Epithelial cell of proximal tubule (primary cell): ENCODE measurements at regions not wholly inside any gene's neighbourhood (a gene's known extent, or its start where the extent isn't known, plus 50 kb on each side); places are given as distances from the start of the nearest gene placed in this dataset.

ENCODE experiments used
- DNase-seq: peaks from one replicate; pipeline ENCODE4 v3.0.0-alpha.2; 2011; ENCODE audit warnings: low read depth
- H3K4me3 ChIP-seq: 2 replicates; pipeline ENCODE4 v1.5.1; 2011; ENCODE audit warnings: low read depth, mild to moderate bottlenecking, low read length
- TF ChIP-seq, protein P1 (sequence below): conservative IDR thresholded peaks from 2 replicates; pipeline ENCODE4 v1.5.1; 2012; ENCODE audit warnings: low read depth, mild to moderate bottlenecking, low read length

GRCh38 chr3:28134198-28134597, 107.2 kb upstream of the CMC1 start:
- H3K4me3 ChIP-seq = no peak overlapping the region
- no peak for DNase-seq
- TF ChIP-seq, protein P1, sequence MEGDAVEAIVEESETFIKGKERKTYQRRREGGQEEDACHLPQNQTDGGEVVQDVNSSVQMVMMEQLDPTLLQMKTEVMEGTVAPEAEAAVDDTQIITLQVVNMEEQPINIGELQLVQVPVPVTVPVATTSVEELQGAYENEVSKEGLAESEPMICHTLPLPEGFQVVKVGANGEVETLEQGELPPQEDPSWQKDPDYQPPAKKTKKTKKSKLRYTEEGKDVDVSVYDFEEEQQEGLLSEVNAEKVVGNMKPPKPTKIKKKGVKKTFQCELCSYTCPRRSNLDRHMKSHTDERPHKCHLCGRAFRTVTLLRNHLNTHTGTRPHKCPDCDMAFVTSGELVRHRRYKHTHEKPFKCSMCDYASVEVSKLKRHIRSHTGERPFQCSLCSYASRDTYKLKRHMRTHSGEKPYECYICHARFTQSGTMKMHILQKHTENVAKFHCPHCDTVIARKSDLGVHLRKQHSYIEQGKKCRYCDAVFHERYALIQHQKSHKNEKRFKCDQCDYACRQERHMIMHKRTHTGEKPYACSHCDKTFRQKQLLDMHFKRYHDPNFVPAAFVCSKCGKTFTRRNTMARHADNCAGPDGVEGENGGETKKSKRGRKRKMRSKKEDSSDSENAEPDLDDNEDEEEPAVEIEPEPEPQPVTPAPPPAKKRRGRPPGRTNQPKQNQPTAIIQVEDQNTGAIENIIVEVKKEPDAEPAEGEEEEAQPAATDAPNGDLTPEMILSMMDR = no peak

DNA sequence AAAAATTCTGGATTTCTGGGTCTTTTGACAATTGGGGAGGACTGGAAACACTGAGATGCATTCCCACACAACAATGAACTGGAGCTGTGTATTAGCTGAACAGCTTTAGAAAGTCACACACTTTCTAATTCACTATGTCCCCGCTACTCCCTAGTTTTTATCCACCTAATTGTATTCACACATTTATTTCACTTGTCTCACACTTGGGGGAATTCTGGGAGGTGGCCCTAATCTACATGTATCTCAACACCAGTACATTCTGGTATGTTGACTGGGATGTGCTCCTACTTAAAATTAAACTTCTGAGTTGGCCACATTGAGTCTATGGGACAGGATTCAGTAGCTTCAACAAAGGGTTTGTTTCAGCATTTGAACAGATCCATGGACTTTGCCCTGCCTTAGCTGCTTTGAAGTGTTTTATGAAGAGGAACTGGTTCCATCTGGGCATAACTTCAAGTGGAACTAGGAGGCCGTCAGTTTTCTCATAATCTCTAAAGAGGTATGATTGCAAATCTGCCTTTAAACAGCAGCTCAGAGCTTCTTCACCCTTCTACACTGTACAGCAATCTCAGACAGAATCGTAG, 106.5 kb upstream of the CMC1 start:
- no peak for DNase-seq
- TF ChIP-seq, protein P1 = no peak
- no peak overlapping the region for H3K4me3 ChIP-seq

DNA sequence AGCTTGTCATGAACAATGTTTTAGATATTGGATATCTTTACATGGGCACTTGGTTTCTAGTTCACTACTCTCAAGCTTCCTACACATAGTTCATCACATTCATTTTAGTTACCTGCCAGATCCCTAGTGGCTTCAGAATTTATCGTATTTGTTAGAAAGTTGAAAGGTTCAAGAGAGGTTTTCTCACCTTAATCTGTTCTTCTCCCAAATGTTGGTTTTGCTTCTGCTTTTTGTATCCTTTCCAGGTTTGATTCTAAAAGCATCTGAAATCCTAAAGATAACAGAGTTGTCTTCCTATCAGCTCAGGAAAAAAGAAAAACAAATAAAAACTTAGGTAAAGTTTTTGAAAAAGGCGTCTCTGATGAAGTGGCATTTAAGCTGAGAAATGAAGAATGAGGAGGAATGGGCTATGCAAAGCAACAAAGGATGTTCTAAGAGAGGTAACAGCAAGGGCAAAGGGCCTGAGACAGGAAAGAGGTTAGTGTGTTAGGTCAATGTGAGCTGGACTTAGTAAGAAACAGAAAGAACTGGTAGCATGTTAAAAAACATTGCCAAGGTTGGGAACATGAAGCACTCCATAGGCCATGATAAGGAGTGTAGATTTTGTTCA, 104.7 kb upstream of the CMC1 start:
- H3K4me3 ChIP-seq = no peak overlapping the region
- DNase-seq = no peak
- TF ChIP-seq, protein P1 = no peak

- no peak overlapping the region for H3K4me3 ChIP-seq
- no peak for DNase-seq
- TF ChIP-seq, protein P1 = no peak
These were observed 103.3 kb upstream of the CMC1 start for GRCh38 chr3:28138043-28138610.

- no peak overlapping the region for H3K4me3 ChIP-seq
- TF ChIP-seq, protein P1 = no peak
- no peak for DNase-seq
These were observed 102.1 kb upstream of the CMC1 start for GRCh38 chr3:28139288-28139687.

- TF ChIP-seq, protein P1 = no peak
- no peak for DNase-seq
- no peak overlapping the region for H3K4me3 ChIP-seq
These were observed 101.3 kb upstream of the CMC1 start for GRCh38 chr3:28139967-28140634.
